ENCODE measurements at regions not wholly inside any gene's neighbourhood (a gene's known extent, or its start where the extent isn't known, plus 50 kb on each side); places are given as distances from the start of the nearest gene placed in this dataset.
"Not testable (repeated sequence)": the region's sequence is repeated elsewhere in the genome, so short reads cannot be mapped to it uniquely, and the experiment has no call there.

GRCh38 chr6:163708466-163708865, 293.9 kb downstream of the QKI start:
- no peak for DNase-seq

DNA sequence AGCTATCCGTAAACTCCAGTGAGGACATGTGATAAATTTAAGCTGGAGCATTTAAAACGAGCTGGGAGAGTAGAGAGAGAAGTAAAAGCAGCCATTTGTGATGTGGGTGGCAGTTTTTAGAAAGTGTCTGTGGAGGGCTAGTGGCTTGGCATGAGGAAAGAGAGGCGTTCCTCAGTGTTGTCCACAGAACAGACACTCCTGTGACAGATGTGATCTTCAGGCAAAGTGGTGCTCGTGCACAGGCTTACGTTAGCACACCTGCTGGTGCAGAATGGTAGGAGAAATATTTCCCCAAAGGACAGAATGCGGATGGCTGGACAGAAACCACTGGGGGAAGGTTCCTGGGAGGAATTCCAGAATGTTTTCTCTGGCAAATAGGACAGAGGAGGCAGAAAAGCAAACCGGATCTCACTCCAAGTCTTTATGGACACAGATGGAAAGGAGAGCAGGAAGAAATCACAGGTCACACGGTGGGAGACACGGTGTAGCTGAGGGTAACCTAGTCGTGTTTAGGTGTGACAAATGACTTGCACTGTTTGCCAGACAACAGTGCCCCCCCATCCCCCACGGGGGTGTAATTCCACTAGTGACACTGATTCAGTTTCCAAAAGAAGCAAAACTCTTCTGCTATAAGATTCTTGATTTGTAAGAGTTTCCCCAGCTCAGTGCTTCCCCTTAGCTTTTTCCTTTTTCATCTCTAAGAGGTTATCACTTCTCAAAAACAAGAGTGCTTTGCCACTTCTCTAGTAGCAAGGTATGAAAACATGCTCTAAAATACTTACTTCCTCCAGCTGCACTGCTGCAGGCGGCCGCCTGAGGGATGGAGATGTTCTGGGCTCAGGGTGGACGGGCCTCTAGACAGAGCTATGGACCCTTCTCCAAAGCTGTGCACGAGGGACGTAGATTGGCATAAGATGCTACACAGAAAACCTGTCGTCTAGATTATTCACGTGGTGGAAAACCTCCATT, 293.2 kb downstream of the QKI start:
- DNase-seq = no peak

DNA sequence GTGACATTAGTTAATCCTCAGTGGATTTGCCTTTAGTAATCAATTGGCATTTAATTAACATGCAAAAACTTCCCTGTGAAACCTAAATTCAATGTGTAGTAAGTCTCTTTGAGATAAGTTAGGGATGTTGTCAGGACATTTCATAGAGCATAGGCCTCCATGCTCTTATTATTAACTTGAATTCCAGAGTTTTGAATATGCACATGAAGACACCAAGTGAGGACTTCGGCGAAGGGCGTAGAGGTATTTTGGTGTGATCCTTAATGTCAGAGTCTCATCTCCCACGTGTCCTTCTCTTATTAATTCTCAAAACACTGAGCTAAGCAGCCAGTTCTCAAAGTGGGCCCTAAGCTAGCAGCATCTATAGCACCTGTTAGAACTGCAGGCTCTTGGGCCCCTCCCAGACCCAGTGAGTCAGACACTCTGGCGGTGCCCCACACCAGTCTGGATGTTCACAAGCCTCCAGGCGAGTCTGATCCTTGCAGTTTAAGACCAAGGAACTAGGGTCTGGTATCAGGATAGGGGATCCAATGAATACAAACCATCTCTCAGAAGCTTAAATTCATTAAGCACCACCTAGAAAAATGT, 292.1 kb downstream of the QKI start:
- no peak for DNase-seq

GRCh38 chr6:163705923-163706322, 291.4 kb downstream of the QKI start:
- DNase-seq = no peak

DNA sequence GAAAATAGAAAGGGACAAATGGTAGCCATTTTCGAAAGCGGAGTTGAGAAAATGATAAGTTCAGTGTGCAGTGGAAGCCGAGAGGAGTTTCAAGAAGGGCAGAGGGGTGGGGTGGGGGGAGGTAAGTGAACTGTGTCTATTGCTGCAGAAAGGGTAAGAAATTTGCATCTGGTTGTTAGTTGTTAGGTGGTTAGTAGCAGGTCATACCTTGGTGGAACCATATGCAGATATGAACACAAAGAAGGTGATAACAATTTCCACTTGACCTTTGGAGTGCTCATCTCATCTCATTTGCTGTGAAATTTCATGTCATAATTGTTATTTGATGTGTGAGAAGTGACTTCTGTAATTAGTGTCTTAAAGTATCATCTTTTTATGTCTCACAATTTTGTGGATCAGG, 288.2 kb downstream of the QKI start:
- no peak for DNase-seq

DNA sequence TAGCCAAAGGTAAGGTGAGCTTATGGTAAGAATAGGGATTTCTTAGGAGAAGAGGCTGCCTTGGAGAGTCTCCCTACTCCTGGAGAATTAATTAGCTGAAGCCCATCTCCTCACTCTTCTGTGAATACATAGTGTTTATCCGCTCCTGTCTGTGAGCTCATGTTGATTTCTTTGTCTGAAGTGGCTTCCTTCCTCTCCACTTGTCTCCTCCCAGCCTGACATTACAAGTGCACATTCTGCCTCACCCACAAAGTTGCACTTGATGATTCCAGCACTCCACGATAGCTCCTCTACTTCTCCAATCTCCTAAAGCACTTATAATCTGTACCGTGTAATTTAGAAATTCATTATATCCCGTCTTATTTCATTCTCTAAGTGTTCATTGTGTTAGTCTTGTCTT, 287.2 kb downstream of the QKI start:
- no peak for DNase-seq

DNA sequence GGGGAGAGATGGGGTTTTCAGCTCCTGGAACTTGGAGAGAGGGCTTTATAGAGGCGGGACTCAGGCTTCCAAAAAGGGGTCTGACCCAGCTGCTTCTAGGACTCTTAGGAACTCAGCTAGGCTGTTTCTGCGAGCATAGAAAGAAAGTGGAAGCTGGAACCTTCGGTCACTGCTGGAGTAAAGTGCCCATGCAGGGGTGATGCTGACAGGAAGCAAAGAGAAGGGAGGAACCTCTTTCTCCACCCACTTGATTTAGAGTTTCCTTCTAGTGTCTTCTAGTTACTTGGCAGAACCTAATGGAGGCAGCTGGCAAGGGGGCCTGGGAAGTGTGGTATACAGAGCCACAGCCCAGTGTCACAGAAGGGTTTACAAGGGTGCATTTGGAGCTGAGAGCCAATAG, 283.6 kb downstream of the QKI start:
- no peak for DNase-seq

- not testable (repeated sequence) for DNase-seq
Measured at GRCh38 chr6:163696311-163696710, 281.8 kb downstream of the QKI start.

DNA sequence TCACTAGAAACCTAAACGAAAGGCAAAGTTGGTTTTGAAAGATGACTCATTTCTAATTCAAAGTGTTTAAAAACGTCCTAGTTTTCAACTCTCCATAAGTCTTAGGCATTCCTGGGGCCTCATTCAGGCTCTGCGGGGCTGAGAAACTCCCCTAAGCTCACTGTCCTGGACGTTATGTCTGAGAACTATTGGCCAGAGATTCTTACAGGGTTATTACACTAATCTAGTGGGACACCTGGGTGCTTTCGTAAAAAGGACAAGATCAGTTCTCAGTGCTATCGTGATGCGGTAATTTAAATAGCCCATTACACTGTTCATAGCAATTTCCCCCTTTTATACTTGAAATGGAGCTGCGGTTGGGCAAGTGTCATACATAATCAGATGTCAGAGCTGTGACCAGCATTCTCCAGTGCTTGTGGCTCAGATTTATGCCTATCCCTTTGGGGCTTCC, 280.9 kb downstream of the QKI start:
- no peak for DNase-seq

DNA sequence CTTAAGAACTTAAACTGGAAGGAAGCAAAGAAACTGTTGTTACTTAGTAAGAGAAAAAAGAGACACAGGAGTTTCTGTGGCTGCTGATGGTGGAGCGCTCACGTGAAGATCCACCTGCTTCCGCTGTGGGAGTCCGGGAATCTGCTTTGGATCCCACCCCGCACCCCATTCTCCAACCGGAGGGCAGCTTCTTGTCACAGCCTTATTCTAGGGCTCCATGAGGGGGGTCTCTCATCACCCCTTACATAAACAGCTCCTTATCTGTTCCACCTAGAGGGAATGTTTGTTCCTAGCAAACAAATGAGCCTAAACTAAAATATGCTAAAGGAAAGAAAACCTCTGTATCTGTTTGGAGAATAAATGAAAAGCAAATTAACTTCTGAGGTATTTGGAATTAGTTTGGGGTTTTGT, 280.5 kb downstream of the QKI start:
- DNase-seq = no peak

GRCh38 chr6:163694072-163694471, 279.6 kb downstream of the QKI start:
- no peak for DNase-seq

DNA sequence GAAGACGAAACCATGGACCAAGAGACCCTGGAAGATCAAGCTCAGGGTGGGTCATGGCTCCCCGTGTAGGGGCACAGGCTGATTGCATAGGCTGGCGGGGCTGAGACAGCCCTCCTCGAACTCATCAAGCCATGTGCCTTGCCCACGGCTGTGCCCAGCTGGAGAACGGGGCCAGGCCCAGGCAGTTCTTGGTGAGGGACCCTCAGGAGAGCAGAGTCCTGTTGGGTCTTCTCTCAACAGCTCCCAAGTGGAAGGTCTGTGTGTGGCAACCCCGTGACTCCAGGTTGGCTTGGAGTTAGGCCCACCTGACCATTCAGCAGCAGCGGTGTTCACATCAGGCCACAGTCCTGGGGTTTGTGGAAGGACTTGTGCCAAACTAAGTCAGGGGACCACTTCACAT, 276.5 kb downstream of the QKI start:
- no peak for DNase-seq

GRCh38 chr6:163688739-163689362, 274.3 kb downstream of the QKI start:
- no peak for DNase-seq

- no peak for DNase-seq
Measured at GRCh38 chr6:163687075-163687474, 272.6 kb downstream of the QKI start.

DNA sequence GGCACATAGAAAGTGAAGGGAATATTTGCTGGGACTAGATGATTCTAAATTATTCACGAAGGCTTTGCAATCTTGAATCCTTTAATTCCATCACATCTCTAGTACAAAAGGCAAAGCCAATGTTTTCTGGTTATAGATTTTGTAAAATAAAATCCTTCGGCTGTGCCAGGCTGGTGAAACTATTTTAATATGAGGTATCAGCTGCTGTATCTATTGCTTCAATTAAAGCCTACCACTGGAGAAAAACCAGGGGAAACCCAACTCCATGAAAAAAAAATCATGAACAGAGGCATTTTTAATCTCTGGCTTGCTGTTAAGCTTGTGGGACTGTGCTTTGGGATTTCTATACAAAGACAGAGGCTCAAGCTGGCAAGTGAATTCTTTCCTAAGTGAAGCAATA, 271.8 kb downstream of the QKI start:
- DNase-seq = no peak

DNA sequence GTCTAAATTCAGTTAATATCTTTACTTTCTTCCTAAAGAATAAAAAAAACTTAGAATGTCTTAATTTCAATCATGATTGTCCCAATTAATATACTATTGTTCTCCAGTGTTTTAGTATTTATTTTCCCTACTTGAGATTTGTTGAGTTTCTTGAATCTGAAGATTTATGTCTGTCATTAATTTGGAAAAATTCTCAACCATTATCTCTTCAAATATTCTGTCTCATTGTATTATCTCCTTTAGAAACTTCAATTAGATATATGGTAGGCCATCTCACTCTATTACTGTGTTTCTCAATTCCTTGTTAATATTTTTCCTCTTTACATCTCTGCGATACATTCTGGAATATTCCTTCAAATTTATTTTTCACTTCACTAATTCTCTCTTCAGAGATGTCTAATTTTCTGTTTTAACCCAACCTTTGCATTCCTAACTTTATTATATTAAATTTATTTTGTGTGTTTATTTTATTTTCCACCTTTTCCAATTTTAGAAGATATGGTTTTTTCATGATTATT, 268.6 kb downstream of the QKI start:
- no peak for DNase-seq

DNA sequence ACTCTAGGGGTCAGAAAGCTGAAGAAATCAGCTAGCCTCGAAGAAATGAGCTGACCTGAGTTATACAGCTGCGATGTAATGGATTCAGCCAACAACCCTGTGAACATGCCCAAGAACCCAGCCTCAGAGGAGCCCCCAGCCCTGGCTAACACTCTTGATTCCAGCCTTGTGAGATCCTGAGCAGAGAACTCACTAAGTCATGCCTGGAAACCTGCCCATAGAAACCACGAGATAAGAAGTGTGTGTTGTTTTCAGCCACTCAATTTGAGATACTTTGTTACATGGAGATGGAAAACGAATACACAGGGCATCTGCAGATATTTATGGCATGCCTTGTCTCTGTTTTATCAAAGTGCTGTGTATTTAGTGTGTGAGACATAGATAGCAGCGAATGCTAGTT, 265.2 kb downstream of the QKI start:
- DNase-seq = no peak

- DNase-seq = no peak
Measured at GRCh38 chr6:163679012-163679660, 264.6 kb downstream of the QKI start.

DNA sequence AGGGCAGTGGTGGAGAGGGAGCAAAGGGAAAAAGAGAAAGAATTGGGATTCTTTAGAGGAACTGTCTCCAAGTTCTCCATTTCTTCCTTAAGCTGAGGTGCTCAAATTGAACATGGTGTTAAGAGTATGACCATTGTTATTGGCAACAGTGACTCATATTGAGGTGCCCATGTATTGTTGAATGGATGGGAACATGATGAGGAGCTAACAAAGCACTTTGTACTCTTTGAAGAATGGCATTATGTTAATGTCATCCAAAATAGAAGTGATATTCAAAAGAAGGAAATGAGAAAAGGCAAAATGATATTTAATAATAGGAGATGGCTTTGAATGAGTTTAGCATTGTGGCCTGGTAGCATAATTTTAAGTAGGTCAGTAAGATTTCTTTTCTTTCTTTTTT, 261.1 kb downstream of the QKI start:
- no peak for DNase-seq

- no peak for DNase-seq
Measured at GRCh38 chr6:163672710-163673109, 258.2 kb downstream of the QKI start.

DNA sequence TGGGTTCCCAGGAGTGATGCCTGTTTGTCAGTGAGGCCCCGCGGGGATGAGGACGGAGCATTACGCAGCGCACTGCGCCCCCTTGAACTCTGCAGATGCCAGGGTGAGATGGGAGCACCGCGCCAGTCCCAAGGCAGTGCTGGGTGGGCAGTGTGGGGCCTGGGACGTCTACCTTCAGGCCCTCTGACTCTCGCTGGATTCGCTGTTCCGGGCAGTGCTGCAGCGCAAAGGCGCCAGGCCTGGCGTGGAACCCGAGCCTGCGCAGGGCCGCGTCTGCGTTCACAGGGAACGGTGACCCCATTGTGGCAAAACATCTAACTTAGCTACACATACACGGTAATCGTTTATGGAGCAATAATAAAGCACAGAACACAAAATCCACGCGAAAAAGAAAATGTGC, 257.3 kb downstream of the QKI start:
- DNase-seq = no peak

- DNase-seq = no peak
Measured at GRCh38 chr6:163671355-163671754, 256.8 kb downstream of the QKI start.

DNA sequence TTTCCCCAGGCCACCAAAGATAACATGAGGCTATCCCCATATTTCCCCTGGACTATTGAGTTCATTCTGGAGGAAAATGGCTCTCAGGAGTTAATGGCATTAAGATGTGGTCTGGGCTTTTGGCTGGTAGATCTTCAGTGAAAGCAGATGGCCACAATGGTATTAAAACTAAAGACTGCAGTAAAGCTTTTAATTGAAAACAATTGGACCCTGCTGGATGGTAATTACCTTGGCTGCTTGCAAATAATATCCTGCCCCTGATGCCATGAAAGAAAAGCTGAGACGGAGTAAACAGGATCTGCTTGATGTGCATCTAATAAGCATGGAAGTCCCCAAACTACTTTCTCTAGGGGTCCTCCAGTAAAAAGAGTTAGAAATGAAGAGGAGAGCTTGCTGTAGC, 255.8 kb downstream of the QKI start:
- no peak for DNase-seq
